ENCODE measurements at regions not wholly inside any gene's neighbourhood (a gene's known extent, or its start where the extent isn't known, plus 50 kb on each side); places are given as distances from the start of the nearest gene placed in this dataset.

- Mint-ChIP-seq H3K4me3 (no peak overlapping the region), H3K27me3 (no peaks in the 10 kb centered on the region), H3K27ac (no peak overlapping the region), H3K4me1 (ENCODE audit: low read depth) (peaks cover 8% of the 10 kb centered on the region), H3K9me3 (no peaks in the 10 kb centered on the region), H3K36me3 (ENCODE audit: low read depth) (no peaks in the 10 kb centered on the region)
- H3K27ac ChIP-seq (ENCODE audit: low read depth in 1 of 2, low read length in 2 of 2): no peak overlapping the region
- ATAC-seq (ENCODE audit: poor library complexity): no peak
- intact Hi-C loops (cut with DNase I, micrococcal nuclease): no loop called here
- H3K36me3 ChIP-seq (ENCODE audit: insufficient read depth, low read length): no peaks in the 10 kb centered on the region
- ChIA-PET CTCF (no interaction called here), POLR2A (no interaction called here)
- H3K4me3 ChIP-seq (ENCODE audit: low read length): no peak overlapping the region
- DNase-seq: no peak
- peaks cover 7% of the 10 kb centered on the region for H3K4me1 ChIP-seq (ENCODE audit: insufficient read depth, low read length)
- H3K27me3 ChIP-seq (ENCODE audit: control insufficient read depth in 1 of 2, insufficient read depth in 2 of 2, low read length in 2 of 2): no peaks in the 10 kb centered on the region
- no peak for TF ChIP-seq CTCF (IDR thresholded peaks at IDR 0.05)
- H3K9me3 ChIP-seq (ENCODE audit: control insufficient read depth in 1 of 2, insufficient read depth in 1 of 2, low read length in 2 of 2): no peaks in the 10 kb centered on the region
Observed at GRCh38 chr21:38753557-38753971, 52.2 kb upstream of the ETS2 start.

All from CD4-positive, alpha-beta T cell (primary cell).